DMS53 treated with DMSO at 0.1 percent for 48 hours (cell line): ENCODE measurements at regions not wholly inside any gene's neighbourhood (a gene's known extent, or its start where the extent isn't known, plus 50 kb on each side); places are given as distances from the start of the nearest gene placed in this dataset.

ENCODE experiments used
- DNase-seq: peaks from one replicate; lab custom pipeline; 2025; ENCODE audit not compliant: unreplicated experiment; lab: John Stamatoyannopoulos, UW

- no peak for DNase-seq
Observed at GRCh38 chr6:108751851-108752732, 96.1 kb upstream of the ARMC2 start.

GRCh38 chr6:108752733-108753590 lies 95.3 kb upstream of the ARMC2 start:
- no peak for DNase-seq

- no peak for DNase-seq
Observed at GRCh38 chr6:108755257-108756240, 92.7 kb upstream of the ARMC2 start.

GRCh38 chr6:108757357-108757756 lies 90.9 kb upstream of the ARMC2 start:
- no peak for DNase-seq

GRCh38 chr6:108758884-108759283 lies 89.3 kb upstream of the ARMC2 start:
- DNase-seq: no peak

GRCh38 chr6:108760126-108761050 lies 87.8 kb upstream of the ARMC2 start:
- DNase-seq: no peak

GRCh38 chr6:108762394-108762793 lies 85.8 kb upstream of the ARMC2 start:
- no peak for DNase-seq

GRCh38 chr6:108763931-108764579 lies 84.2 kb upstream of the ARMC2 start:
- DNase-seq: no peak

GRCh38 chr6:108764580-108764950 lies 83.7 kb upstream of the ARMC2 start:
- no peak for DNase-seq

GRCh38 chr6:108765495-108765894 lies 82.7 kb upstream of the ARMC2 start:
- DNase-seq: no peak

GRCh38 chr6:108766419-108766818 lies 81.8 kb upstream of the ARMC2 start:
- no peak for DNase-seq

GRCh38 chr6:108766886-108767285 lies 81.3 kb upstream of the ARMC2 start:
- no peak for DNase-seq

GRCh38 chr6:108767418-108768165 lies 80.6 kb upstream of the ARMC2 start:
- no peak for DNase-seq

GRCh38 chr6:108768166-108768555 lies 80.1 kb upstream of the ARMC2 start:
- DNase-seq: no peak

- no peak for DNase-seq
Observed at GRCh38 chr6:108768792-108769524, 79.3 kb upstream of the ARMC2 start.

GRCh38 chr6:108771421-108771820 lies 76.8 kb upstream of the ARMC2 start:
- no peak for DNase-seq

GRCh38 chr6:108774555-108774954 lies 73.7 kb upstream of the ARMC2 start:
- DNase-seq: no peak

GRCh38 chr6:108777536-108777935 lies 70.7 kb upstream of the ARMC2 start:
- no peak for DNase-seq
